Body of pancreas (tissue), 4 donors: ENCODE measurements at regions not wholly inside any gene's neighbourhood (a gene's known extent, or its start where the extent isn't known, plus 50 kb on each side); places are given as distances from the start of the nearest gene placed in this dataset.

Experiments used
- CTCF ChIP-seq, 7 experiments: fragments of 450-650 bp in 4 of 7; fragments of 200-600 bp in 3 of 7; sonication (generic) in 3 of 7; IDR thresholded peaks; one replicate each; pipeline ENCODE4 v1.5.1; 2016 to 2019; ENCODE audit warnings: antibody characterized with exemption in 7 of 7
- POLR2A ChIP-seq, 3 donors: fragments of 450-650 bp; IDR thresholded peaks; one replicate each; pipeline ENCODE4 v1.6.1; 2016; ENCODE audit warnings: antibody characterized with exemption in 3 of 3, mild to moderate bottlenecking in 2 of 3

GRCh38 chr18:11259469-11260150, 110.2 kb upstream of the PIEZO2 start:
- TF ChIP-seq POLR2A (IDR thresholded peaks at IDR 0.05) (no peak), CTCF (IDR thresholded peaks at IDR 0.05) (no peak)
